HEK293 (cell line): ENCODE measurements at regions not wholly inside any gene's neighbourhood (a gene's known extent, or its start where the extent isn't known, plus 50 kb on each side); places are given as distances from the start of the nearest gene placed in this dataset.

Experiments
- CTCF ChIA-PET: fragments of 350-600 bp; formaldehyde crosslinking; extraction: SDS; loops from one replicate; lab custom pipeline; 2021; ENCODE audit warnings: antibody characterized with exemption; lab: Yijun Ruan, JAX
- POLR2A ChIA-PET: fragments of 300-600 bp; formaldehyde crosslinking; extraction: SDS; loops from one replicate; lab custom pipeline; 2020; ENCODE audit warnings: antibody characterized with exemption, inconsistent platforms; lab: Yijun Ruan, JAX
- H3K27ac ChIP-seq: fragments of 200-500 bp; sonication (Bioruptor generic); 2 replicates; pipeline ENCODE4 v1.5.1; 2014; ENCODE audit warnings: low read depth, low read length, control low read depth, inconsistent platforms; ENCODE audit errors: extremely low read depth
- H3K36me3 ChIP-seq, 2 experiments: fragments of 200-500 bp in 1 of 2; sonication (Bioruptor generic) in 1 of 2; 1 replicate in 1 of 2; 2 replicates in 1 of 2; pipeline ENCODE4 v1.5.1; 2014 to 2017; ENCODE audit warnings: inconsistent platforms in 2 of 2, low read length in 2 of 2; ENCODE audit not compliant: control insufficient read depth in 2 of 2, insufficient read depth in 1 of 2
- H3K4me1 ChIP-seq: fragments of 200-500 bp; sonication (Bioruptor generic); 2 replicates; pipeline ENCODE4 v1.5.1; 2014; ENCODE audit warnings: mild to moderate bottlenecking, low read length, inconsistent platforms; ENCODE audit not compliant: control insufficient read depth, insufficient read depth
- H3K4me3 ChIP-seq: 2 replicates; pipeline ENCODE4 v1.5.1; 2011; ENCODE audit warnings: low read depth, mild to moderate bottlenecking, control low read depth, low read length, moderate library complexity
- H3K9me3 ChIP-seq: fragments of 200-500 bp; sonication (Bioruptor generic); 2 replicates; pipeline ENCODE4 v1.5.1; 2014; ENCODE audit warnings: low read depth, low read length, inconsistent platforms; ENCODE audit not compliant: control insufficient read depth, insufficient read depth
- GLIS2 ChIP-seq: fragments of 450-650 bp; formaldehyde crosslinking; IDR thresholded peaks from 2 replicates; pipeline ENCODE4 v1.5.1; 2016; ENCODE audit warnings: missing biosample characterization, missing genetic modification characterization
- SALL2 ChIP-seq: fragments of 450-650 bp; formaldehyde crosslinking; IDR thresholded peaks from 2 replicates; pipeline ENCODE4 v1.5.0; 2017; ENCODE audit warnings: missing biosample characterization, mild to moderate bottlenecking, missing genetic modification characterization, borderline replicate concordance
- SP3 ChIP-seq: fragments of 450-650 bp; formaldehyde crosslinking; IDR thresholded peaks from 2 replicates; pipeline ENCODE4 v1.5.1; 2016; ENCODE audit warnings: missing biosample characterization, missing genetic modification characterization
- YY1 ChIP-seq: fragments of 450-650 bp; formaldehyde crosslinking; IDR thresholded peaks from 2 replicates; pipeline ENCODE4 v1.5.1; 2018; ENCODE audit warnings: missing biosample characterization, missing genetic modification characterization
- ZBTB8A ChIP-seq: fragments of 450-650 bp; formaldehyde crosslinking; IDR thresholded peaks from 2 replicates; pipeline ENCODE4 v1.5.1; 2016; ENCODE audit warnings: missing biosample characterization, missing genetic modification characterization
- ZFHX2 ChIP-seq: fragments of 450-650 bp; formaldehyde crosslinking; conservative IDR thresholded peaks from 2 replicates; pipeline ENCODE4 v1.5.1; 2016; ENCODE audit warnings: missing biosample characterization, missing genetic modification characterization
- ZFP37 ChIP-seq: fragments of 450-650 bp; formaldehyde crosslinking; IDR thresholded peaks from 2 replicates; pipeline ENCODE4 v1.5.1; 2016; ENCODE audit warnings: missing biosample characterization, missing genetic modification characterization
- ZNF114 ChIP-seq: fragments of 450-650 bp; formaldehyde crosslinking; IDR thresholded peaks from 2 replicates; pipeline ENCODE4 v1.5.0; 2017; ENCODE audit warnings: missing biosample characterization, missing genetic modification characterization
- ZNF16 ChIP-seq: fragments of 450-650 bp; formaldehyde crosslinking; IDR thresholded peaks from 2 replicates; pipeline ENCODE4 v1.5.1; 2016; ENCODE audit warnings: low read depth, missing biosample characterization, missing genetic modification characterization
- ZNF214 ChIP-seq: fragments of 450-650 bp; formaldehyde crosslinking; IDR thresholded peaks from 2 replicates; pipeline ENCODE4 v1.5.1; 2017; ENCODE audit warnings: missing biosample characterization, mild to moderate bottlenecking, missing genetic modification characterization, borderline replicate concordance
- ZNF239 ChIP-seq: fragments of 450-650 bp; formaldehyde crosslinking; IDR thresholded peaks from 2 replicates; pipeline ENCODE4 v1.5.1; 2016; ENCODE audit warnings: missing biosample characterization, missing genetic modification characterization
- ZNF366 ChIP-seq: fragments of 450-650 bp; formaldehyde crosslinking; conservative IDR thresholded peaks from 2 replicates; pipeline ENCODE4 v1.5.1; 2016; ENCODE audit warnings: missing biosample characterization, missing genetic modification characterization
- ZNF530 ChIP-seq: fragments of 450-650 bp; formaldehyde crosslinking; IDR thresholded peaks from 2 replicates; pipeline ENCODE4 v1.5.1; 2016; ENCODE audit warnings: low read depth, missing biosample characterization, missing genetic modification characterization
- ZNF658 ChIP-seq: fragments of 450-650 bp; formaldehyde crosslinking; IDR thresholded peaks from 2 replicates; pipeline ENCODE4; 2016; ENCODE audit warnings: missing biosample characterization, missing genetic modification characterization
- ZSCAN16 ChIP-seq: fragments of 450-650 bp; formaldehyde crosslinking; IDR thresholded peaks from 2 replicates; pipeline ENCODE4 v1.5.1; 2016; ENCODE audit warnings: missing biosample characterization, missing genetic modification characterization
- ZSCAN23 ChIP-seq: fragments of 450-650 bp; formaldehyde crosslinking; IDR thresholded peaks from 2 replicates; pipeline ENCODE4 v1.5.1; 2016; ENCODE audit warnings: missing biosample characterization, missing genetic modification characterization
- TF ChIP-seq, protein P1 (sequence below): fragments of 450-650 bp; formaldehyde crosslinking; IDR thresholded peaks from 2 replicates; pipeline ENCODE4 v1.5.1; 2016; ENCODE audit warnings: missing biosample characterization, missing genetic modification characterization
- TF ChIP-seq, protein P2 (sequence below): fragments of 450-650 bp; IDR thresholded peaks from 2 replicates; pipeline ENCODE4 v1.5.1; 2018; ENCODE audit warnings: missing biosample characterization, mild to moderate bottlenecking, missing genetic modification characterization
- TF ChIP-seq, protein P3 (sequence below): fragments of 450-650 bp; formaldehyde crosslinking; IDR thresholded peaks from 2 replicates; pipeline ENCODE4 v1.5.0; 2017; ENCODE audit warnings: missing biosample characterization, missing genetic modification characterization, borderline replicate concordance

DNA sequence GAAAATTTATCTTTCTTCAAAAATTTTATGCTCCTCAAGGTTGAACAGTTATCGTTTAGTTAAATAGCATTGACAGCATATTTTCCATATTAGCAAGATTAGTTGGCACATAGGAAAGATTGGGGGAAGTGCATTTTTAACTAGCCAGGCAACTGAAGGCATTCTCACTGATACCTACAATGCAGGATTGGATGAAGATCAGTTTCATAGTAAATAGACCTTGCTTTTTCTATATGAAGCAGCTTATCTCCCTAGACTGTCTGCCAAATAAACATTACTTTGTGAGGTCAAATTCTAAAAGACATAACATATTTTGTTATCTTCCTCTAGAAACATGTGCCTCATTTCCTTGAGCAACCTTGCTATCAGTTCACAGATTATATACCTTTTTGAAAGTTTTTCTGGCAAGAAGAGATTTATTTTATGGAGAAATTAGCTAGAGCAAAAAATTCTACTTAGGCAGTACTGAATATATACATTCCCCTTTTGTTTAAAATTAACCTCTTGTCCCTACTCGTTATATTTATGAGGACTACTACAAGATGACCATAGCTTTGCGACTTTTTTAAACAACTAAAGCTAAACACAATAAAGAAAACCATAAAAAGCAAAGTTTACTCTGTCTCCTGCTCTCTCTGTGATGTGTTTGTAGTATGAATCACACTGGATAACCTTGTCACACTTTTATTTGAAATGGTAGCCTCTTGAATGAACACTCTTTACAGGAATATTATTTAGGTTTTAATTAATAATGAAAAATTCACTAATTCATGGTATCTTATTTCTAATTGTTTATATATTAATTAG, 654.9 kb upstream of the TBL1XR1 start (continued):
- TF ChIP-seq, protein P1, sequence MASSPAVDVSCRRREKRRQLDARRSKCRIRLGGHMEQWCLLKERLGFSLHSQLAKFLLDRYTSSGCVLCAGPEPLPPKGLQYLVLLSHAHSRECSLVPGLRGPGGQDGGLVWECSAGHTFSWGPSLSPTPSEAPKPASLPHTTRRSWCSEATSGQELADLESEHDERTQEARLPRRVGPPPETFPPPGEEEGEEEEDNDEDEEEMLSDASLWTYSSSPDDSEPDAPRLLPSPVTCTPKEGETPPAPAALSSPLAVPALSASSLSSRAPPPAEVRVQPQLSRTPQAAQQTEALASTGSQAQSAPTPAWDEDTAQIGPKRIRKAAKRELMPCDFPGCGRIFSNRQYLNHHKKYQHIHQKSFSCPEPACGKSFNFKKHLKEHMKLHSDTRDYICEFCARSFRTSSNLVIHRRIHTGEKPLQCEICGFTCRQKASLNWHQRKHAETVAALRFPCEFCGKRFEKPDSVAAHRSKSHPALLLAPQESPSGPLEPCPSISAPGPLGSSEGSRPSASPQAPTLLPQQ (tag by site-specific recombination): no peak
- TF ChIP-seq, all 188 proteins: peak for 2

DNA sequence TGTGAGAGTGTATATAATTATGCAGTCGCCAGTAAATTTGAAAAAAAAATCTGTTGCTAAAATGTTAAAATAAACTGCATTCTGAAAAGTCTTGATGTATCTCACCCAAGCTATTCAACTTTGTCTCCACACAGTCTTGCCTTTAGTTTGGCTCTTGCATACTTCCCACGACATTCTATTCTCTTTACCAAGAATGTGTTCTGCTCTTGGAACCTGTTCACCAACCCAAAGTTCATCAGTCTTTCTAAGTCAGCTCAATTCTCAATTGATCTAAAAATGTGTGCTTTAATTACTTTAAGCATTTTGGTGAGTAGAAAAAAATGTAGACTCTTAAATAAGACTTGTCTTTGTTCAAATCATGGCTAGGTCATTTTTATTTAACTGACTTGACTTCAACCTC, 657.7 kb upstream of the TBL1XR1 start:
- Histone ChIP-seq H3K9me3 (no peaks in the 10 kb centered on the region), H3K4me1 (no peaks in the 10 kb centered on the region), H3K36me3 (no peaks in the 10 kb centered on the region), H3K27ac (no peak overlapping the region), H3K4me3 (no peak overlapping the region)
- TF ChIP-seq ZNF530 (tag by site-specific recombination) (no peak), SALL2 (no peak), SP3 (tag by site-specific recombination) (no peak)
- CTCF ChIA-PET: interaction anchor here (0.6 kb wide), 2 partner anchors 40 to 156 kb away, joined by 3 to 7 read pairs; no protein-coding TSS in a partner anchor
- POLR2A ChIA-PET: no interaction called here

DNA sequence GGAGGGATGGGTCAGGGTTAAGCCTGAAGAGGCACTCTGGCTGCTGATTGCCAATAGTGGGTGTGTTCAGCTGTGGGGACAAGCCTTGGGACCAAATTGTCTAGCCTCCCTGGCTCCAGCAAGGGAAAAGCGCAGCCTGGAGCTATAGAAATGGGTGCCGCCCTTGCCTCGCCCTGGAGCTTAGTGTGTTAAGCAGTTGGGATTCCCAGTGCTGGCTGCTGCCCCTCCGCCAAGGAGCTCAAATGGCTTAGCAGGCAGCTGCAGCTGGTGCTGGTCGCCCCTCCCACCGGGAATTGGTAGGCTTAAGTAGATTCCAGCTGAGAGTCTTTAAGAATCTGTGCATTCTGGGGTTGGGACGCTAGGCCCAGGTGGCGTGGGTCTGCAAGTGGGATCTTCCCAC, 662.9 kb upstream of the TBL1XR1 start:
- H3K4me3 ChIP-seq: no peak overlapping the region
- H3K36me3 ChIP-seq: no peaks in the 10 kb centered on the region
- no peaks in the 10 kb centered on the region for H3K4me1 ChIP-seq
- CTCF ChIA-PET: no interaction called here
- no peak for TF ChIP-seq ZNF114
- no peaks in the 10 kb centered on the region for H3K9me3 ChIP-seq
- POLR2A ChIA-PET: no interaction called here
- no peak overlapping the region for H3K27ac ChIP-seq

DNA sequence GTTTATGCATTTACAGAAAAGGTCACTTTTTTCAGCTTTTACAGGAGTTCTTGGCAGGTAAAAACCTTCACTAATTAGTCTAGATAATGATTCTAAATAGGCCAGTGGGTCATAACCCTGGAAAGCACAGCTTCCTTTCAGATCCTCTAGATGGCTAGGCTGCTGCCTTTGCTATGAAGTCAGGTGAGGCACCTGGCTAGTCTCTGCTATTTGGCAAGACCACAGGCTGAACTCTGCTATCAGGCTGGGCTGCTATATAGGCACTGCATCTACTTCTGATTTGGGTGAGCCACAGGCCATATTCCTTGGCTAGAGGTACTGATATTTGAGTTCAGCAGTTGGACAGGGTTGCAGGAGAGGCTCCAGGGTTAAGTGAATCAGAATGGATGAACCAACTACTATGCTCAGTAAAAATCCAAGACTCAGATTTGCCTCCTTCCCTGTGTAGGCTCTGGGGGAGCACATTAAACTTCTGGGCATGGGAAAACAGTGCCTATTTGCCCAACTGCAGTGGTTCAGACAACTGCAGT, 665.7 kb upstream of the TBL1XR1 start:
- CTCF ChIA-PET: interaction anchor here (0.7 kb wide), 1 partner anchor 253 kb away, joined by 3 read pairs; no protein-coding TSS in a partner anchor
- H3K9me3 ChIP-seq: no peaks in the 10 kb centered on the region
- H3K4me3 ChIP-seq: no peak overlapping the region
- POLR2A ChIA-PET: no interaction called here
- no peaks in the 10 kb centered on the region for H3K4me1 ChIP-seq
- H3K27ac ChIP-seq: no peak overlapping the region
- TF ChIP-seq ZSCAN16 (no peak), ZBTB8A (tag by site-specific recombination) (no peak), ZNF16 (no peak), ZNF530 (tag by site-specific recombination) (no peak), ZFP37 (no peak), ZNF214 (tag by site-specific recombination) (no peak), ZNF366 (no peak), ZFHX2 (tag by site-specific recombination) (no peak), YY1 (tag by site-specific recombination) (no peak), ZNF239 (tag by site-specific recombination) (no peak), ZNF658 (tag by site-specific recombination) (no peak), ZSCAN23 (no peak), GLIS2 (no peak)
- TF ChIP-seq, protein P2, sequence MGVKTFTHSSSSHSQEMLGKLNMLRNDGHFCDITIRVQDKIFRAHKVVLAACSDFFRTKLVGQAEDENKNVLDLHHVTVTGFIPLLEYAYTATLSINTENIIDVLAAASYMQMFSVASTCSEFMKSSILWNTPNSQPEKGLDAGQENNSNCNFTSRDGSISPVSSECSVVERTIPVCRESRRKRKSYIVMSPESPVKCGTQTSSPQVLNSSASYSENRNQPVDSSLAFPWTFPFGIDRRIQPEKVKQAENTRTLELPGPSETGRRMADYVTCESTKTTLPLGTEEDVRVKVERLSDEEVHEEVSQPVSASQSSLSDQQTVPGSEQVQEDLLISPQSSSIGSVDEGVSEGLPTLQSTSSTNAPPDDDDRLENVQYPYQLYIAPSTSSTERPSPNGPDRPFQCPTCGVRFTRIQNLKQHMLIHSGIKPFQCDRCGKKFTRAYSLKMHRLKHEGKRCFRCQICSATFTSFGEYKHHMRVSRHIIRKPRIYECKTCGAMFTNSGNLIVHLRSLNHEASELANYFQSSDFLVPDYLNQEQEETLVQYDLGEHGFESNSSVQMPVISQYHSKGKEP (tag by site-specific recombination): no peak
- TF ChIP-seq, protein P3, sequence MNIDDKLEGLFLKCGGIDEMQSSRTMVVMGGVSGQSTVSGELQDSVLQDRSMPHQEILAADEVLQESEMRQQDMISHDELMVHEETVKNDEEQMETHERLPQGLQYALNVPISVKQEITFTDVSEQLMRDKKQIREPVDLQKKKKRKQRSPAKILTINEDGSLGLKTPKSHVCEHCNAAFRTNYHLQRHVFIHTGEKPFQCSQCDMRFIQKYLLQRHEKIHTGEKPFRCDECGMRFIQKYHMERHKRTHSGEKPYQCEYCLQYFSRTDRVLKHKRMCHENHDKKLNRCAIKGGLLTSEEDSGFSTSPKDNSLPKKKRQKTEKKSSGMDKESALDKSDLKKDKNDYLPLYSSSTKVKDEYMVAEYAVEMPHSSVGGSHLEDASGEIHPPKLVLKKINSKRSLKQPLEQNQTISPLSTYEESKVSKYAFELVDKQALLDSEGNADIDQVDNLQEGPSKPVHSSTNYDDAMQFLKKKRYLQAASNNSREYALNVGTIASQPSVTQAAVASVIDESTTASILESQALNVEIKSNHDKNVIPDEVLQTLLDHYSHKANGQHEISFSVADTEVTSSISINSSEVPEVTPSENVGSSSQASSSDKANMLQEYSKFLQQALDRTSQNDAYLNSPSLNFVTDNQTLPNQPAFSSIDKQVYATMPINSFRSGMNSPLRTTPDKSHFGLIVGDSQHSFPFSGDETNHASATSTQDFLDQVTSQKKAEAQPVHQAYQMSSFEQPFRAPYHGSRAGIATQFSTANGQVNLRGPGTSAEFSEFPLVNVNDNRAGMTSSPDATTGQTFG (tag by site-specific recombination): no peak
- no peaks in the 10 kb centered on the region for H3K36me3 ChIP-seq
